T-helper 2 cell treated with Interferon-gamma antibody and Interleukin-4, amounts not matched to agents 5 μg/mL and 100 μg/mL, for 36 hours (primary cell): ENCODE measurements at regions not wholly inside any gene's neighbourhood (a gene's known extent, or its start where the extent isn't known, plus 50 kb on each side); places are given as distances from the start of the nearest gene placed in this dataset.

Source experiments
- DNase-seq: peaks from one replicate; pipeline ENCODE4 v3.0.0; 2021; ENCODE audit warnings: low spot score
- H3K27ac Mint-ChIP-seq: one replicate; pipeline ENCODE4 v1.8.0; 2021; ENCODE audit warnings: mild to moderate bottlenecking, mixed read lengths
- H3K27me3 Mint-ChIP-seq: one replicate; pipeline ENCODE4 v1.8.0; 2021; ENCODE audit warnings: low read depth, mixed read lengths
- H3K36me3 Mint-ChIP-seq: one replicate; pipeline ENCODE4 v1.8.0; 2021; ENCODE audit warnings: low read depth, mixed read lengths
- H3K4me1 Mint-ChIP-seq: one replicate; pipeline ENCODE4 v1.8.0; 2021; ENCODE audit warnings: low read depth, mixed read lengths
- H3K4me3 Mint-ChIP-seq: one replicate; pipeline ENCODE4 v1.8.0; 2022; ENCODE audit warnings: mild to moderate bottlenecking, moderate library complexity, mixed read lengths
- H3K9me3 Mint-ChIP-seq: one replicate; pipeline ENCODE4 v1.8.0; 2021; ENCODE audit warnings: mixed read lengths

DNA sequence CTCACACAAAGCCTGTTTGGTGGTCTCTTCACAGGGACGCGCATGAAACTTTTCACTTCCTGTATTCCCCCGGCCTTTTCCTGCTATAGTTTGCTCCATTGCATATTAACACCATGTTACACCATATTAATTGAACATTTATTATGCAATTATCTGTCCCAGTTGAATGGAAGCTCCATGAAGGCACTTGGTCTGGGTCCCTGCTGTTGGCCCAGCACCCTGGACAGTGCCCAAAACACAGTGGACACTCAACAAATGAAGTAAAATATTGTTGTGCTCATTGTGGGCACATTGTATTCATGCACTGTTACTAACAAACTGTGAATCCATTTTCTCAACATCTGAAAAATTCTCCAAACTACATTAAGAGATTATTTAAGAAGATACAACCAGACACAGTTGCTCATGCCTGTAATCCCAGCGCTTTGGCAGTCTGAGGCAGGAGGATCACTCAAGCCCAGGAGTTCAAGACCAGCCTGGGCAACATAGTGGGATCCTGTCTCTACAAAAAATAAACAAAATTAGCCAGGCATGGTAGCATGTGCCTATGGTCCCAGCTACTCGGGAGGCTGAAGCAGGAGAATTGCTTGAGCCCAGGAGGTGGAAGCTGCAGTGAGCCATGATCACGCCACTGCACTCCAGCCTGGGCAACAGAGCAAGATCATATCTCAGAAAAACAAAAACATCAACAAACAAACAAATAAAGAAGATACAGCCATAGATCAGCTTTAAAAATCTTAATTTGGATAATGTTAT, 292.7 kb upstream of the TENM3 start:
- no peaks in the 10 kb centered on the region for H3K9me3 Mint-ChIP-seq
- no peaks in the 10 kb centered on the region for H3K27me3 Mint-ChIP-seq
- no peaks in the 10 kb centered on the region for H3K4me1 Mint-ChIP-seq
- no peak overlapping the region for H3K4me3 Mint-ChIP-seq
- no peak for DNase-seq
- H3K27ac Mint-ChIP-seq = no peak overlapping the region
- no peaks in the 10 kb centered on the region for H3K36me3 Mint-ChIP-seq

DNA sequence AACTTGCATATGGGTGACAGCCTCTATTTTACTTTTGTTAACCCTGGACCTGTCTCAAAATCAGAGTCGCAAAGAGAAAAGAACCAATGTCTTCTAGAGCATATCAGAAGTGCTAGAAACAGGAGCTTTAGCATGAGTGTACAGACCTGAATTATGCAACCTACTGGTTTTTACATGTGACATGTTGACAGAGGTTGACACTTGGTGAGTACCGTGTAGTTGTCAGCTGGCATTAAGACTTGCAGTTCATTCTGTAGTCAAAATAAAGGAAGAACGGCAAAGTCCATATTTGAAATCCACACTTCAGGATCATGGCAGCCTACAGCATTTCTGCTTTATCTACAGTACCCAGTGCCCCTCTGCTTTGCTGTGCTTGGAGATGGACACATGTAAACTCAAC, 291.9 kb upstream of the TENM3 start:
- no peak overlapping the region for H3K4me3 Mint-ChIP-seq
- no peak for DNase-seq
- no peak overlapping the region for H3K27ac Mint-ChIP-seq
- no peaks in the 10 kb centered on the region for H3K27me3 Mint-ChIP-seq
- no peaks in the 10 kb centered on the region for H3K4me1 Mint-ChIP-seq
- no peaks in the 10 kb centered on the region for H3K9me3 Mint-ChIP-seq
- H3K36me3 Mint-ChIP-seq = no peaks in the 10 kb centered on the region

DNA sequence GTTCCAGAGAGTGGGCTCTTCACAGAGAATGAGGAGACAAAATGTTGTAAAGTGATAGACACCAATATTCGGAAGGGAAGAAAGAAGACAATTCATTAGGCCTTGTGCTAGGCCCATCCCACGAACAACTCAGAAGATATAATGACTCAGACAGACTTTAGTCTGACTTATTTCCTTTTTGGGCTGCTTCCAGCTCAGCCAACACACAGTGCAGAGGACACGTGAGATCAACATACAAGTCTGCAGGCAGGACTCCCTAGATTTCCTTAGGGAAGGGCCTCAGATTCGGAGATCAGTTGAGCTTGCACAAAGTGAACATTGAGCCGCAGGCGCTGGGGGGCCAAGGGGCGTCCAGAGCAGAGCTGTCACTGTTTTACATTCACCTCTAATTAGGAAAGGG, 290.7 kb upstream of the TENM3 start:
- no peak for DNase-seq
- Mint-ChIP-seq H3K9me3 (no peaks in the 10 kb centered on the region), H3K4me1 (no peaks in the 10 kb centered on the region), H3K4me3 (no peak overlapping the region), H3K36me3 (no peaks in the 10 kb centered on the region), H3K27me3 (no peaks in the 10 kb centered on the region), H3K27ac (no peak overlapping the region)

- Mint-ChIP-seq H3K9me3 (no peaks in the 10 kb centered on the region), H3K27ac (no peak overlapping the region), H3K4me3 (no peak overlapping the region), H3K4me1 (no peaks in the 10 kb centered on the region), H3K36me3 (no peaks in the 10 kb centered on the region), H3K27me3 (no peaks in the 10 kb centered on the region)
- no peak for DNase-seq
Measured at GRCh38 chr4:181956512-181956911, 286.7 kb upstream of the TENM3 start.

- Mint-ChIP-seq H3K36me3 (no peaks in the 10 kb centered on the region), H3K4me3 (no peak overlapping the region), H3K27ac (no peak overlapping the region), H3K27me3 (no peaks in the 10 kb centered on the region), H3K4me1 (no peaks in the 10 kb centered on the region), H3K9me3 (no peaks in the 10 kb centered on the region)
- DNase-seq = no peak
Measured at GRCh38 chr4:181957088-181957487, 286.1 kb upstream of the TENM3 start.

DNA sequence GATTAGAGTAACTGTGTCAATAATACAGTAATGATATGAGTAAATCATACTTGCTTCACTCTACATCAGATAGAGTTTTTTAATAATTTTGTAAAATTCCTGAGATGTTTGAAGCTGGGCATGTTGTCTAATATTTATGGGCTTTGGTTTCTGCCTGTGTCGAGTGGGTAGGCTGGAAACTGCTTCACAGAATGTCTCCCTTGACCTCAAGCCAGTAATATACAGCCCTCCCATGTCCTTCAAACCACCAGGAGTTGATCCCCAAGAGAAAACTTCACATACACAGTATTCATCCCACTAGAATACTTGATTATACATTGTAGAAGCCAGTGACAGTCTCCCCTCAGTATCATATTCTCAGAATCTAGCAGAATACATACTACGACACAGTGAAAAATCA, 284.8 kb upstream of the TENM3 start:
- H3K4me1 Mint-ChIP-seq = no peaks in the 10 kb centered on the region
- no peaks in the 10 kb centered on the region for H3K36me3 Mint-ChIP-seq
- H3K27me3 Mint-ChIP-seq = no peaks in the 10 kb centered on the region
- H3K9me3 Mint-ChIP-seq = no peaks in the 10 kb centered on the region
- H3K27ac Mint-ChIP-seq = no peak overlapping the region
- H3K4me3 Mint-ChIP-seq = no peak overlapping the region
- DNase-seq = no peak

GRCh38 chr4:181959121-181959520, 284.1 kb upstream of the TENM3 start:
- DNase-seq = no peak

GRCh38 chr4:181960384-181960783, 282.8 kb upstream of the TENM3 start:
- Mint-ChIP-seq H3K9me3 (no peaks in the 10 kb centered on the region), H3K36me3 (no peaks in the 10 kb centered on the region), H3K27me3 (no peaks in the 10 kb centered on the region), H3K27ac (no peak overlapping the region), H3K4me1 (no peaks in the 10 kb centered on the region), H3K4me3 (no peak overlapping the region)
- DNase-seq = no peak

More at GRCh38 chr4:181959121-181959520, 284.1 kb upstream of the TENM3 start:
- Mint-ChIP-seq H3K9me3 (no peaks in the 10 kb centered on the region), H3K27me3 (no peaks in the 10 kb centered on the region), H3K4me3 (no peak overlapping the region), H3K36me3 (no peaks in the 10 kb centered on the region), H3K4me1 (no peaks in the 10 kb centered on the region), H3K27ac (no peak overlapping the region)

DNA sequence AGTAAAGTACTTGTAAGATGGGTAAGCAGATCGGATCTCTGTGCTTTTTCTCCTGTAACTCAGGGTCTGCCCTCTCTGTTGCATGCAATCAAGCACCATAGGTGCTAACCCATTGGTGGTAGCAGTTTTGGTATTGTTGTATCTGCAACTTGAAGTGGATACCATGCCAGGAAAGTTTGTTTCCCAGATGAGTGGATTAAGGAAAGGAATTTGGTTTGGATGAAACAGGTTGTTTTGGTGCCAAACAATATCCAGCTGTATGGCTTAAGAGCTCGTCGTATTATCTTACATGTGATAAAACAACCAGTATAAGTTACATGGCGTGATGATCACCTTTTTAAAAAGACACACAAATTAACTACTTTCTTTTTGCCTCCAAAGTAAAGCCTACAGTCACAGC, 280.9 kb upstream of the TENM3 start:
- DNase-seq = no peak
- Mint-ChIP-seq H3K27ac (no peak overlapping the region), H3K36me3 (no peaks in the 10 kb centered on the region), H3K4me3 (no peak overlapping the region), H3K9me3 (no peaks in the 10 kb centered on the region), H3K27me3 (no peaks in the 10 kb centered on the region), H3K4me1 (no peaks in the 10 kb centered on the region)

- Mint-ChIP-seq H3K4me3 (no peak overlapping the region), H3K27me3 (no peaks in the 10 kb centered on the region), H3K36me3 (no peaks in the 10 kb centered on the region), H3K9me3 (no peaks in the 10 kb centered on the region), H3K4me1 (no peaks in the 10 kb centered on the region), H3K27ac (no peak overlapping the region)
- DNase-seq = no peak
Measured at GRCh38 chr4:181964731-181965130, 278.5 kb upstream of the TENM3 start.

DNA sequence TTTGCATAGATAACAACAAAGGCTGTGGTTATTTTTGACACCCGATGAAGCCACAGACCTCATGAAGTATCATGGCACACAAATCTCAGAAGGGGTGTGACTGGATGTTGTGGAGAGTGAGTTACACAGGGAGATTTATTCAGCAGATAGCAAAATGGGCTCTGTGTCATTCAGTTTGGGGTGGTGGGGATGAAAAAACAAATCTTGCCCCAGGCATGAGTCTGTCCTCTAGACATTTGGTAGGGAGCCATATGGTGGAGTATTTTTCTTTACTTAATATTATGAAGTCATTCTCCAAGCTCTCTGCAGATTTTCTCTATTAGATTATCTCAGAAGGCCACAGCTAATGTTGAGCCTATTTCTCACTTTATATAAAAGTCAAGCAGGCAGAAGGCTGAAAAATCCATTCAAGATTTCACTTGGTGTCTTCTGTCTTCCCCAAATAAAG, 277.1 kb upstream of the TENM3 start:
- no peaks in the 10 kb centered on the region for H3K36me3 Mint-ChIP-seq
- H3K27me3 Mint-ChIP-seq = no peaks in the 10 kb centered on the region
- H3K27ac Mint-ChIP-seq = no peak overlapping the region
- no peak overlapping the region for H3K4me3 Mint-ChIP-seq
- no peaks in the 10 kb centered on the region for H3K9me3 Mint-ChIP-seq
- no peak for DNase-seq
- H3K4me1 Mint-ChIP-seq = no peaks in the 10 kb centered on the region

DNA sequence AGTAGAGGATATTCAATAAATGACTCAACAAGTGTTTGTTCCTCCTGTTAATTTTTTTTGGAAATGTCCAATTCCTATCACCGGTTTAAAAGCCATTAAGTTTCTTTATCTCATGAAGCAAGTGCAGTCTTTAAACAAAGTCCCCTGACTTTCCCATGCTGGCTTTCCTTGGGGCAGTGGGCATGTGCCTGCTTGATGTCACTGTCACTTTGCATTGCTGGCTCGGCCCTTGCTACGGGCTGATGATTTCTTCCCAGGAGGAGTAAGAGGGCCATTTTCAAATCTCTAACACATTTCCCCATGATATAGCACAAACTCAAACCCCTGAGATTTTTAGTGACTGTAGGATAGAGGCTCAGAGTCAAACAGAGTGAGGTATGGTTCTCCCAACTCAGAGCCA, 275.8 kb upstream of the TENM3 start:
- H3K9me3 Mint-ChIP-seq = no peaks in the 10 kb centered on the region
- H3K36me3 Mint-ChIP-seq = no peaks in the 10 kb centered on the region

GRCh38 chr4:181968371-181968770, 274.8 kb upstream of the TENM3 start:
- Mint-ChIP-seq H3K4me1 (peaks cover 6% of the 10 kb centered on the region), H3K27ac (no peak overlapping the region), H3K36me3 (no peaks in the 10 kb centered on the region), H3K4me3 (no peak overlapping the region), H3K27me3 (no peaks in the 10 kb centered on the region), H3K9me3 (no peaks in the 10 kb centered on the region)
- no peak for DNase-seq

More for the DNA sequence above, 275.8 kb upstream of the TENM3 start:
- Mint-ChIP-seq H3K27ac (no peak overlapping the region), H3K4me1 (peaks cover 6% of the 10 kb centered on the region), H3K4me3 (no peak overlapping the region), H3K27me3 (no peaks in the 10 kb centered on the region)
- DNase-seq = no peak

DNA sequence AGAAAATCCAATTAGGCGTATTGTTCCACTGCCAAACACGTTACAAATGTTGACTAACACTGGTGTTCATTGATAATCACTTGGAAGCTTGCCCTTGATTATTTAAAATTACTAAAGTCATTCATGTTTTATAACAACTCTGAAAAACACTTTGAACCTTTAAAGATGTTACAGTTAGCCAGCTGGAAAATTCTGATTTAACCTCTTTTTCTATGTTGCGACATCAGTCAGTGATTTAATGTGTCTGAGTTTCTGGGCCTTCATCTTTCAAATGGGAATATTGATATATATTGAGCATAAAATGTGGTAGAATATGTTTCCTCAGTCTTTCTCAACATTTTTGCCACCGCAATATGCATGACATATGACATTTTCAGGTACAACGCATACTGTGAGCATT, 274.1 kb upstream of the TENM3 start:
- peaks cover 6% of the 10 kb centered on the region for H3K4me1 Mint-ChIP-seq

DNA sequence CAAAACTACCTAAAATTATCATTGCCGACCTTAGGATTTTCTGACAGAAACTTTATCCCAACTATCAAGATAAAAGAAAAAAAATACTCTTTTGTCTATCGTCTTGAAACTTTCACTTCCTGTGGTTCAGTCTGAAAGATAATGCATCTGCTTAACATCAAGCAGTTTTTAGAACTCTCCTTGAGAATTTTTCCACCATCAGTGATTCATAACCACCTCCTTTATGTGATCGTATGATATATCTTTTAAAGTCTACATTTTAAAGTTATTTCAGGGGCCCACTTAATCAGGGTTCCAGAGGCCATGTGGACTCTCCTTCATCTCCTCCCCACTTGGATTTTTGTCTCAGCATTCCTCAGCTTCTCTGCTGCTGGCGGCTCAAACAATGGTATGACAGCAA, 272.8 kb upstream of the TENM3 start:
- H3K36me3 Mint-ChIP-seq = no peaks in the 10 kb centered on the region
- H3K9me3 Mint-ChIP-seq = peaks cover 5% of the 10 kb centered on the region
- H3K4me3 Mint-ChIP-seq = no peak overlapping the region
- H3K27ac Mint-ChIP-seq = no peak overlapping the region
- H3K4me1 Mint-ChIP-seq = peaks cover 6% of the 10 kb centered on the region
- H3K27me3 Mint-ChIP-seq = no peaks in the 10 kb centered on the region
- DNase-seq = no peak

More for the DNA sequence above, 274.1 kb upstream of the TENM3 start:
- H3K9me3 Mint-ChIP-seq = peaks cover 3% of the 10 kb centered on the region
- H3K27ac Mint-ChIP-seq = no peak overlapping the region
- H3K27me3 Mint-ChIP-seq = no peaks in the 10 kb centered on the region
- no peak for DNase-seq
- no peaks in the 10 kb centered on the region for H3K36me3 Mint-ChIP-seq
- no peak overlapping the region for H3K4me3 Mint-ChIP-seq
